ENCODE measurements at regions not wholly inside any gene's neighbourhood (a gene's known extent, or its start where the extent isn't known, plus 50 kb on each side); places are given as distances from the start of the nearest gene placed in this dataset.
A peak's percentile ranks its signal among the peaks of the same experiment; 100 is the strongest.

DNA sequence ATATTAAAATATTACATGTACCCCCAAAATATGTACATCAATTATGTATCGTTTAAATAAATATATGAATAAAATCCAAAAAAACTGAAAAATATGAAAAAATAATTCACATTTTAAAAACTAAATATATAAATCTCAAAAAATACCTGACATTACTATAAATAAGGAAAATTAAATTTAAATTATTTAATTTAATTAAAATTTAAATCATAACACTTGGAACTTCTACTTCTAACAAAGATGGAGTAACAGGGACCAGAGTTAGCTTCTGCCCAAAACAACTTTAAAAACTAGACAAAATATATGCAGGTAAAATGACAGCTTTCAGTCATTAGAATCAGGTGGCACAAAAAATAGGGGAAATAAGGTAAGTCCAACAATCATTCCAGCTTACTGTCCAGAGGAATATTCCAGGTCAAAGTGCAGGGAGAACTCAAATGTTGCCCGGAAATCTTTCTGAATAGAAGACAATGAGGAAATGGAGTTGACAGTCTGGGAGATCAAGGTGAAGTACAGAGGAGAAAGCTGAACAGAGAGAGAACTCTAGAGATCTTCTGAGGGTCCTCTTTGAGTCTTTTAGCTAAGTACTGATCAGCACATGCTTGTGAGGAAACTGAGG, 207.7 kb upstream of the ATP11B start:
- DNase-seq (ENCODE audit: low spot score) = no peak

DNA sequence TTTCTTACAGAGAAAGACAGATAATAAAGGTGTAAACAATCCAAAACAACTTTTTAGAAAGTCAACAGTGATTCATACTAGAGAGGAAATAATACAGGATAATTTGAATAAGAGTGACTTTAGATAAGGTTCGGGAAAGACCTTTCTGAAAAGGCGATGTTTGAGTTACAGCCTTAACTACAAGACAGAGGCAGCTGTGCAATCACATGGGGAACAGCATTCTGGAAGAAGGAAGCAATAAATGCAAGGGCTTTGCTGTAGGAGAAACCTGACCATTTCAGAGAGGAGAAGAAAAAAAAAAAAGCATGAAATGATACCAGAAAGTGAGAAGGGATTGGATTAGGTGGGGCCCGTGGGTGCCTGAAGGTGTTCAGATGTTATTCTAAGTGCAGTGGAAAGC, 200.6 kb upstream of the ATP11B start:
- no peak for DNase-seq (ENCODE audit: low spot score)

DNA sequence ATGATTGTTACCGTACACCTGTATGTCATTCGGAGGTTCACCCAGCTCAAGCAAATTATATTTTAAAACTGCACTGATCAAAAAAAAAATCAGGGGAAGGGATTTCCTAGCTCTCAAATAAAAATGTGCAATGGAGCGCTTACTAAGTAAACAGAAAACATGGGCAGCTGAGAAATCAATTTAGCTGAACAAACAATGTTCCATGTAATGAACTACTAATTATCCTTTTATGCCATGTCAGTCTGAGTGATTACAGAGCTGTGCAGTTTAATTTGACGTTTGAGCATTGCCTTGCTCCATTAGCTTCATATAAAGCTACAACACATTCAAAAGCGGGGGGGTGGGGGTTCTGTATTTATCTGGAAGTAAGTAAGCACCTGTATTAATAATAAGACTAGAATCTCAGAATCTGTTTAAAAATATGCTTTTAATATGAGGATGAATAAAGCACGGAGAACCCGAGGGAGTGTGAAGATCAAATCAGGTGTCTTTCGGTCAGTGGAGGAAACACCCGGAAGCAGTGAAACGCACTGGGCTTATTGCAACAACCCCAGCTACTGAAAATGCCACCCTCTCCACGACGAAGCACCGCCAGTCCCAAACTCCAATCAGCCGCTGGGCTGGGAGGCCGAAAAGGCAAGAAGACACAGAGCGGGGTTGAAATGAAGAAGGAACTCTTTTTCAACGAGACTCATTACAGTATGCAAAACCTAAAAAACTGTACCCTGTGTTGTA, 196.5 kb upstream of the ATP11B start:
- DNase-seq (ENCODE audit: low spot score) = no peak

DNA sequence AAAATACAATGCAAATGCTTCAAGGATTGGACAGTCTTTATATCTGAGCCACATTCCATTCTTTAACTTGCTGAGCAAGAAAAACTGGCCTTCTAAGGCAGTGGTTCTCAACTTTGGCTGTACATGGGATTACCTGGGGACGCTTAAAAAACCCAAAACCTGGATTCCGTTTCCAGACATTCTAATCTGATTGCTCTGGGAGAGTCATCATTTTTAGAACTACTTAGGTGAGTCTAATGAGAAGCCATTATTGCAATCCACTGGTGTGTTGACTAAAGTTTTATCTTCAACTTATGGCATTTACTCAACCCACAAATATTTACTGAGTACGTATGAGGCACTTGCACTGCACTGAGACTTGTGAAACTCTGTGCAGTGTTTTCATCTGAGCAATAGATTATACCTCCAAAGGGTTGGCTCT, 195.7 kb upstream of the ATP11B start:
- DNase-seq (ENCODE audit: low spot score) = no peak

DNA sequence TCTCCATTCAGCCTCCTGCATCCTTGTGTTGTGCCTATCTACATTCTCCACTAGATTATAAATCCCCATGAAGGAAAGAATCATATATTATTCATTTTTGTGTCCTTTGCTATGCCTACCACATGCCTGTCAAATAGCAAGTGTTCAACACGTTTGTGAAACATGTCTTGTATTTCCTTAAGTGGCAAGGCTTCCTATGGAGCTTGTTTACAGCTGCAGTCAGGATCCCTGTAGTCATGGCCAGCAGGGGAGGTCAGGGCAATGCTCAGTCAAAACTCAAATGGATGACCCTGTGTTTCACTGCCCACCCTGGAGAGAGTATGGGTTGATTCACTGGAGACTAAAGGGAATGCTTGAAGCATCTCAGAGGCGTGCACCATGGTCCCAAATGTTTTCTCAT, 191.7 kb upstream of the ATP11B start:
- no peak for DNase-seq (ENCODE audit: low spot score)

DNA sequence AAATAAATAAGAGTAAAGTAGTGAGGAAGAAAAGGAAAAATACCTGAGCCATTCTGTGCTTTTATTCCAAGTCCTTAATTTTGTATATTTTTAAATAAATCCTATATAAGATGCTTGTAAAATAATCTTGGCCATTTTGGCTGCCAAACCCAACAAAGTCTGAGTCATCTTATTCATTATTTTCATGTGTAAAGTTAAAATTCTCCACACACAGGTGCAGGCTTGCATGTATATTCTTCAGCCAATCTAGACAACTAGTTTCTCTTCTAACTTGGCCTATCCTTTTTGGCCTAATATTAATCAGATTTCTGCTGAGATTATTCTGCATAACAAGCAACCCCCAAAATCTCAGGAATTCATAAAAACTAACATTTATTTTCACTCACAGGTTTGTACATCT, 189.8 kb upstream of the ATP11B start:
- DNase-seq (ENCODE audit: low spot score) = no peak

DNA sequence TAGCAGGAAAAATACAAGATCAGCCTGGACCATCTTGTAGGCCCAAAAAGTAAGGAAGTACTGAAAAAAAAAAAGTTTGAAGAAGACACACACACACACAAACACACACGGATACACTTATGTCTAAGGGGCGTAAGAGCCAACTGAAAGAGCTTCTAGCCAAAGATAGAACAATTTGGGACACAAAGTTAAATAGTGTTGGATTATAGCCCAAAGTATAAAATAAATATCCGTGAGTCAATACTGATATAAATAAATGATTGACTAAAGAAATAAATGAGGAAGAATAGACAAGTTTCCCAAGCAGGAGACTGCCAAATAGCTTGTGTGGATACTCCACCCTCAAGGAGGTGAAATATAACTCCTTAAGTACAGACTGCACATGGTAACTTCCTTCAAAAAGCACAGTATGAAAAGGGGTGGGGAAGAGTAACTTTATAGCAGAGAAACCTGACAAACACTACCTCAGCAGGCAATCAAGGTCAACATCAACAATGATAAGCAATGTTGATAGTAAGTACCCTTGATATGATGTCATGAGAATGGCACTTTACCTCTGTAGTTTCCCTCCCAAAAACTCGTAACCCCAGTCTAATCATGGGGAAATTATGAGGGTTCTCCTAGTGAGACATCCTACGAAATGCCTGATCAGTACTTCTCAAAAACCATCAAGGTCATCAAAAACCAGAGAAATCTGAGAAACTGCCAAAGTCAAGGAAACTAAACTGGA, 187.3 kb upstream of the ATP11B start:
- no peak for DNase-seq (ENCODE audit: low spot score)

- DNase-seq (ENCODE audit: low spot score) = no peak
These were observed 186.3 kb upstream of the ATP11B start for GRCh38 chr3:182606905-182607504.

GRCh38 chr3:182608832-182609231, 184.5 kb upstream of the ATP11B start:
- DNase-seq (ENCODE audit: low spot score) = no peak

DNA sequence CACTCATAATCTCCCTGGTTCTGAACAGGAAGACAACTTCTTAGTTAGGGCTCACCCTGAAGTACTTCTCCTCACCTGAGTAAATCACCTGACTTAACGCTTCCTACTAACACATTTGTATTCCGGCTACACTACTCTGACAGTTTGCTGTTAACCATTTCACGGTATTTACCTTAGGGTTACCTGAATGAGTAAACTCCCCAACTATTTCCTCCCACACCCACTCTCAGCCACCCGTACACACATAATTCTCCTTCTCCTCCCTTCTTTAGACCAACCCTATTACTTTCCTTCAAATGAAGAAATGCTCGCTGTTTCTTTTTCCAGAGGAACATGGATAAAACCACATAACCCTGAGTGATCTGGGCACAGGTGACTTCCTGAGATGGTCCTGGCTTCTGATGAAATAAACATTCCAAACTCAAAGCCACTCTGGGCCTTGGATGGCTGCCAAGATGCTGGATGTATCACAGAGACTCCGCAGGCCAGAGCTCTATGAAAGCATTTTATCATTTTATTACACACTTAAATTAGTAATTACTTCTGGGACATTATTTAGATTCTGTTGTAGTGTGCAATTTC, 183.6 kb upstream of the ATP11B start:
- no peak for DNase-seq (ENCODE audit: low spot score)

DNA sequence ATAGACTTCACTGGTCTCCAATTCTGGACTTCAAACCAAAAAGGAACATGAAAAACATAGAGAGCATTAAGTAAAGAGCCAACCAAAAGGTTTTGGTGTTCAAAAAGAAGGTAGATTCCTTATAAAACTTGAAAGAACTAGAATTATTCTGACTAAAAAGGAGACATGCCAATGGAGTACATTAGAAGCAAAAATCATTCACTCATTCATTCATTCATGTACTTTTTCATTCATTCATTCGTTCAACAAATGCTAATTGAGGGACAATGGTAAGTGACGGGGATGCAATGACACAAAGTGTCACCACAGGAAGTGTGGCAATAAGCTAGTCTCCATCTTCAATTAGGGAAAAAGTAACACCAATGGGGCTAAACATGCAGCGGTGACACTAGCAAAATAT, 181.0 kb upstream of the ATP11B start:
- no peak for DNase-seq (ENCODE audit: low spot score)

- no peak for DNase-seq (ENCODE audit: low spot score)
These were observed 175.8 kb upstream of the ATP11B start for GRCh38 chr3:182617500-182617899.

- no peak for DNase-seq (ENCODE audit: low spot score)
These were observed 175.1 kb upstream of the ATP11B start for GRCh38 chr3:182618085-182618732.

GRCh38 chr3:182618981-182619591, 174.2 kb upstream of the ATP11B start:
- DNase-seq (ENCODE audit: low spot score) = peak; percentile 4

- DNase-seq (ENCODE audit: low spot score) = no peak
These were observed 172.4 kb upstream of the ATP11B start for GRCh38 chr3:182620723-182621434.

- no peak for DNase-seq (ENCODE audit: low spot score)
These were observed 171.7 kb upstream of the ATP11B start for GRCh38 chr3:182621435-182622240.

DNA sequence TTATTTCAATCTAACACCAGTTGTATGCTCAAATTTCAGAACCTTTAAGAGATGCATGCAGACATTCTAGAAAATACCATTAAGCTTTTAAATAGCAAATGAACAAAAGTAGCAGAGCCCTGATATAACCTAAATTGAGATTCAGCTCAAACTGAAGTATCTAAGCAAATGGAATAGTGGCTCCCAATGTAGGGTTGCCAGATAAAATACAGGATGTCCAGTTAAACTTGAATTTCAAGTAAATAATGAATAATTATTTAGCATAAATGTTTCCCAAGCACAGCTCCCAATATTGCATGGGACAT, 171.1 kb upstream of the ATP11B start:
- no peak for DNase-seq (ENCODE audit: low spot score)

- no peak for DNase-seq (ENCODE audit: low spot score)
These were observed 166.5 kb upstream of the ATP11B start for GRCh38 chr3:182626484-182627467.

DNA sequence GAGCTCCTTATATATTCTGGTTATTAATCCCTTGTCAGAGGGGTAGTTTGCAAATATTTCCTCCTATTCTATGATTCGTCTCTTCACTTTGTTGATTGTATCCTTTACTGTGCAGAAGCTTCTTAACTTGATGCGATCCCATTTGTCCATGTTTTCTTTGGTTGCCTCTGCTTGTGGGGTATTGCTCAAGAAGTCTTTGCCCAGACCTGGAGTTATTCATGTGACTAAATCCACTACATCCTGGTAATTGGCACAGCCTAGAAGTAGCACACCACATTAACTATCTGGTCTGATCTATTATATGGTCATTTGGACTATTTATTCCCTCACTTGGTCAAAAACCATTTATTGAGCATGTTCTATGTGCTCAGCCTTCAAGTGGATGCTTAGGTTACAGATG, 164.8 kb upstream of the ATP11B start:
- no peak for DNase-seq (ENCODE audit: low spot score)
